ENCODE measurements at regions not wholly inside any gene's neighbourhood (a gene's known extent, or its start where the extent isn't known, plus 50 kb on each side); places are given as distances from the start of the nearest gene placed in this dataset.

GRCh38 chr1:221823149-221823548 lies 81.3 kb upstream of the DUSP10 start (continued):
- TF ChIP-seq, protein P1, sequence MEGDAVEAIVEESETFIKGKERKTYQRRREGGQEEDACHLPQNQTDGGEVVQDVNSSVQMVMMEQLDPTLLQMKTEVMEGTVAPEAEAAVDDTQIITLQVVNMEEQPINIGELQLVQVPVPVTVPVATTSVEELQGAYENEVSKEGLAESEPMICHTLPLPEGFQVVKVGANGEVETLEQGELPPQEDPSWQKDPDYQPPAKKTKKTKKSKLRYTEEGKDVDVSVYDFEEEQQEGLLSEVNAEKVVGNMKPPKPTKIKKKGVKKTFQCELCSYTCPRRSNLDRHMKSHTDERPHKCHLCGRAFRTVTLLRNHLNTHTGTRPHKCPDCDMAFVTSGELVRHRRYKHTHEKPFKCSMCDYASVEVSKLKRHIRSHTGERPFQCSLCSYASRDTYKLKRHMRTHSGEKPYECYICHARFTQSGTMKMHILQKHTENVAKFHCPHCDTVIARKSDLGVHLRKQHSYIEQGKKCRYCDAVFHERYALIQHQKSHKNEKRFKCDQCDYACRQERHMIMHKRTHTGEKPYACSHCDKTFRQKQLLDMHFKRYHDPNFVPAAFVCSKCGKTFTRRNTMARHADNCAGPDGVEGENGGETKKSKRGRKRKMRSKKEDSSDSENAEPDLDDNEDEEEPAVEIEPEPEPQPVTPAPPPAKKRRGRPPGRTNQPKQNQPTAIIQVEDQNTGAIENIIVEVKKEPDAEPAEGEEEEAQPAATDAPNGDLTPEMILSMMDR (IDR thresholded peaks at IDR 0.05 in 2 of 3, conservative IDR thresholded peaks at IDR 0.05 in 1 of 3; ENCODE audit: borderline replicate concordance in 1 of 3, insufficient read depth in 1 of 3, low read depth in 2 of 3, low read length in 2 of 3), result no peak
- no peak for TF ChIP-seq SIN3A (IDR thresholded peaks at IDR 0.05; ENCODE audit: low read depth)
- TF ChIP-seq RAD21 (IDR thresholded peaks at IDR 0.05; ENCODE audit: low read depth), result no peak
- no peak for TF ChIP-seq ATF3 (IDR thresholded peaks at IDR 0.05)
- TF ChIP-seq, protein P2, sequence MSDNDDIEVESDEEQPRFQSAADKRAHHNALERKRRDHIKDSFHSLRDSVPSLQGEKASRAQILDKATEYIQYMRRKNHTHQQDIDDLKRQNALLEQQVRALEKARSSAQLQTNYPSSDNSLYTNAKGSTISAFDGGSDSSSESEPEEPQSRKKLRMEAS (IDR thresholded peaks at IDR 0.05), result no peak
- TF ChIP-seq ZNF274 (IDR thresholded peaks at IDR 0.05; ENCODE audit: low read depth, low read length), result no peak
- no peak for TF ChIP-seq EZH2phosphoT487 (IDR thresholded peaks at IDR 0.05; ENCODE audit: borderline replicate concordance)
- no peak for TF ChIP-seq SRF (IDR thresholded peaks at IDR 0.05; ENCODE audit: low read depth)

DNA sequence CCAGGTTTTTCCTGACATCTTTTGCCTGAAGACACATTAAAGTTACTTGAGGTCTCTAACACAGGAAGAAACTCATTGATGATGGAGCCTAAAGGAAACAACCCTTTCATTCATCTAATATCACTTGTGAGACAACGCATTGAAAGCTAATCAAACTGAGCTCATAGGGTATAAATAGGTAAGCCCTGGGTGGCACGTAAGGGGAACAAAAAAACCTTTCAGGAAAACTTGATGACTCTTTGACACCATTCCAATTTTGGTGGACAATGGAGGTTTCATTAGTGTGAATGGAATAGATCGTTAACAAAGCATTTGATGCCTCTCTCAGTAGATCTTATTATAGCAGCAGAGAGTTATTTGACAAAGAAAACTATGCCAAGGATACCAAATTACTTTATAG lies 80.7 kb upstream of the DUSP10 start:
- H2AFZ ChIP-seq (ENCODE audit: low read depth, low read length, poor library complexity, severe bottlenecking), result no peak overlapping the region
- CTCF ChIA-PET, result no interaction called here

More for the DNA sequence above, 80.7 kb upstream of the DUSP10 start:
- no peak overlapping the region for H3K4me2 ChIP-seq (ENCODE audit: low read length)
- peaks cover 0 to 8% of the 10 kb centered on the region in 2 experiments; a peak in 2 of 4 replicates for H3K4me1 ChIP-seq (ENCODE audit: control insufficient read depth in 1 of 2, insufficient read depth in 2 of 2, low read length in 2 of 2)
- H3K27me3 ChIP-seq (ENCODE audit: insufficient read depth, low read length), result no peaks in the 10 kb centered on the region
- TF ChIP-seq EZH2phosphoT487 (IDR thresholded peaks at IDR 0.05; ENCODE audit: borderline replicate concordance) (no peak), JUND (IDR thresholded peaks at IDR 0.05) (no peak), EZH2 (IDR thresholded peaks at IDR 0.05) (no peak), YY1 (IDR thresholded peaks at IDR 0.05; ENCODE audit: extremely low read depth, insufficient replicate concordance, low read depth, low read length) (no peak), FOSL1 (IDR thresholded peaks at IDR 0.05; ENCODE audit: low read depth) (no peak), EGR1 (IDR thresholded peaks at IDR 0.05; ENCODE audit: low read depth) (no peak), REST (IDR thresholded peaks at IDR 0.05; ENCODE audit: low read depth) (no peak), ELF1 (IDR thresholded peaks at IDR 0.05; ENCODE audit: borderline replicate concordance, low read depth) (no peak), TCF7L2 (IDR thresholded peaks at IDR 0.05; ENCODE audit: borderline replicate concordance, extremely low read depth, insufficient read depth, insufficient read length) (no peak)
- no peaks in the 10 kb centered on the region for H4K20me1 ChIP-seq (ENCODE audit: insufficient read depth)
- BruUV-seq (replicated peaks), result no TSS peak
- H3K4me3 ChIP-seq (replicated peaks in 1 of 2; ENCODE audit: low read depth in 1 of 2, low read length in 2 of 2), result no peak overlapping the region
- H3K9ac ChIP-seq (ENCODE audit: low read length), result no peak overlapping the region
- DNase-seq (ENCODE audit: low read depth, low spot score) (no peak), ATAC-seq (no peak)
- POLR2A ChIA-PET, result no interaction called here
- RAD21 ChIA-PET (ENCODE audit: low non-redundant PET in 1 of 2, low total read pairs in 2 of 2, uncharacterized antibody in 2 of 2, unreplicated experiment in 2 of 2), result no interaction called here
- H3K9me2 ChIP-seq (ENCODE audit: insufficient read depth), result no peaks in the 10 kb centered on the region
- H3K9me3 ChIP-seq (ENCODE audit: control insufficient read depth in 1 of 2, insufficient read depth in 1 of 2, low read depth in 1 of 2, low read length in 2 of 2), result no peaks in the 10 kb centered on the region
- intact Hi-C loops (cut with micrococcal nuclease), result no loop called here
- no peak overlapping the region for H3K27ac ChIP-seq (ENCODE audit: low read depth, low read length)
- H3K79me2 ChIP-seq (ENCODE audit: insufficient read depth, low read length), result no peaks in the 10 kb centered on the region
- H3K36me3 ChIP-seq (ENCODE audit: control insufficient read depth in 1 of 2, insufficient read depth in 2 of 2, low read length in 2 of 2), result no peaks in the 10 kb centered on the region

Data from HCT116 (cell line).